ENCODE measurements at regions not wholly inside any gene's neighbourhood (a gene's known extent, or its start where the extent isn't known, plus 50 kb on each side); places are given as distances from the start of the nearest gene placed in this dataset.

GRCh38 chr20:11697055-11697454 lies 220.6 kb upstream of the BTBD3 start:
- TF ChIP-seq GATA3 (IDR thresholded peaks at IDR 0.05; ENCODE audit: low read depth, low read length) (no peak), GATA2 (IDR thresholded peaks at IDR 0.05; ENCODE audit: low read depth, low read length) (no peak)

Data from SH-SY5Y (cell line).